Psoas muscle (tissue), 7 donors: ENCODE measurements at regions not wholly inside any gene's neighbourhood (a gene's known extent, or its start where the extent isn't known, plus 50 kb on each side); places are given as distances from the start of the nearest gene placed in this dataset.
"Not testable (repeated sequence)": the region's sequence is repeated elsewhere in the genome, so short reads cannot be mapped to it uniquely, and the experiment has no call there.

ENCODE experiments used
- ATAC-seq, 4 donors: fragments of 200-7000 bp; cut with Tn5 transposase; one replicate each; pipeline ENCODE4 v1.9.1; 2020; ENCODE audit warnings: moderate library complexity in 3 of 4, mild to moderate bottlenecking in 2 of 4
- DNase-seq, 2 donors: peaks; one replicate each; pipeline ENCODE4 v3.0.0-alpha.2; 2020
- H3K27ac ChIP-seq: fragments of 200-600 bp; one replicate; pipeline ENCODE4 v1.8.0; 2022
- H3K27me3 ChIP-seq, 3 donors: fragments of 200-600 bp in 1 of 3; one replicate each; pipeline versions ENCODE4 v1.6.1 to v1.8.0; 2013 to 2022; ENCODE audit warnings: low read length in 2 of 3, mild to moderate bottlenecking in 2 of 3, moderate library complexity in 1 of 3; ENCODE audit not compliant: insufficient read depth in 3 of 3
- H3K36me3 ChIP-seq, 2 donors: fragments of 200-600 bp in 1 of 2; one replicate each; pipeline versions ENCODE4 v1.6.1 to v1.8.0; 2013 to 2022; ENCODE audit warnings: low read depth in 1 of 2, mild to moderate bottlenecking in 1 of 2, moderate library complexity in 1 of 2; ENCODE audit not compliant: insufficient read depth in 1 of 2
- H3K4me1 ChIP-seq: fragments of 200-600 bp; one replicate; pipeline ENCODE4 v1.8.0; 2022
- H3K4me3 ChIP-seq: fragments of 200-600 bp; one replicate; pipeline ENCODE4 v1.8.0; 2022; ENCODE audit warnings: mild to moderate bottlenecking
- H3K9me3 ChIP-seq: fragments of 200-600 bp; one replicate; pipeline ENCODE4 v1.8.0; 2022
- CTCF ChIP-seq: fragments of 200-600 bp; IDR thresholded peaks from one replicate; pipeline ENCODE4 v1.8.0; 2022; ENCODE audit warnings: antibody characterized with exemption
- WGBS, 3 donors: extraction: QIAGEN DNeasy Blood & Tissue Kit; methylation state at CpG; one replicate each; pipeline versions ENCODE4 v1.1.6 to v1.1.7; 2013; 5-methylcytosine and 5-hydroxymethylcytosine counted together
- intact Hi-C, 2 donors: fragments of 100-400 bp; cut with DNase I; formaldehyde crosslinking; loops; one replicate each; pipeline versions ENCODE4 v1.11.0 to v1.14.2; 2022
- donor health status: healthy with polysubstance abuse.
- donor health status: DM: no; HTN: no; CAD: no; lungs with moderate emphysema.
- donor health status: Bipolar disorder and iron deficiency.
- donor health status: healthy.
- donor health status: DM: yes; HTN: yes; CAD: no.
- donor health status: DM: no; HTN: no; CAD: no.
- donor health status: DM: yes; HTN: yes; CAD: no.

GRCh38 chr19:33866696-33867095 lies 70.0 kb downstream of the KCTD15 start:
- no peak for ATAC-seq
- DNase-seq, result no peak
- H3K9me3 ChIP-seq, result no peaks in the 10 kb centered on the region
- no peaks in the 10 kb centered on the region for H3K4me1 ChIP-seq
- H3K27ac ChIP-seq, result no peak overlapping the region
- TF ChIP-seq CTCF, result no peak
- no peak overlapping the region for H3K4me3 ChIP-seq
- 80 to 92% (median 81%) methylated on average over 5 of the region's 5 CpGs for WGBS, 3 donors
- intact Hi-C loops, result no loop called here
- H3K36me3 ChIP-seq, result no peaks in the 10 kb centered on the region
- H3K27me3 ChIP-seq, result peaks cover 0 to 18% (median 2%) of the 10 kb centered on the region in 3 donors

GRCh38 chr19:33868076-33868735 lies 71.5 kb downstream of the KCTD15 start:
- peak overlapping the region; percentile 20 for H3K4me3 ChIP-seq
- intact Hi-C loops, result no loop called here
- no peaks in the 10 kb centered on the region for H3K9me3 ChIP-seq
- DNase-seq, result no peak
- H3K27ac ChIP-seq, result no peak overlapping the region
- peaks cover 0 to 18% (median 2%) of the 10 kb centered on the region in 3 donors for H3K27me3 ChIP-seq
- no peaks in the 10 kb centered on the region for H3K4me1 ChIP-seq
- 20 to 28% (median 21%) methylated on average over 17 of the region's 17 CpGs for WGBS, 3 donors
- H3K36me3 ChIP-seq, result no peaks in the 10 kb centered on the region
- peak in 1 of 4 donors; percentile 7 for ATAC-seq
- TF ChIP-seq CTCF, result no peak

- Histone ChIP-seq H3K4me3 (peak overlapping the region; percentile 20), H3K9me3 (no peaks in the 10 kb centered on the region), H3K36me3 (no peaks in the 10 kb centered on the region), H3K27ac (no peak overlapping the region), H3K4me1 (no peaks in the 10 kb centered on the region), H3K27me3 (peaks cover 0 to 18% (median 2%) of the 10 kb centered on the region in 3 donors)
- no peak for TF ChIP-seq CTCF
- 15 to 17% (median 17%) methylated on average over 21 of the region's 21 CpGs for WGBS, 3 donors
- ATAC-seq, result peak in 3 of 4 donors; percentile 62 to 90 (median 63)
- intact Hi-C loops, result no loop called here
- DNase-seq, result peak in 1 of 2 donors; percentile 37
These were observed 72.2 kb downstream of the KCTD15 start for GRCh38 chr19:33868788-33869412.

GRCh38 chr19:33870298-33870932 lies 73.7 kb downstream of the KCTD15 start:
- DNase-seq, H3K4me3 ChIP-seq, ATAC-seq, H3K4me1 ChIP-seq, intact Hi-C loops, H3K36me3 ChIP-seq, H3K9me3 ChIP-seq, H3K27ac ChIP-seq: not testable (repeated sequence)
- WGBS, 3 donors, result 80 to 96% (median 88%) methylated on average over 1 of the region's 1 CpG
- peaks cover 0 to 10% (median 2%) of the 10 kb centered on the region in 3 donors for H3K27me3 ChIP-seq

- intact Hi-C loops, result no loop called here
- no peak for TF ChIP-seq CTCF
- 93 to 98% (median 93%) methylated on average over 3 of the region's 3 CpGs for WGBS, 3 donors
- Histone ChIP-seq H3K9me3 (no peaks in the 10 kb centered on the region), H3K27ac (no peak overlapping the region), H3K36me3 (no peaks in the 10 kb centered on the region), H3K4me3 (no peak overlapping the region), H3K27me3 (peaks cover 0 to 7% (median 2%) of the 10 kb centered on the region in 3 donors), H3K4me1 (no peaks in the 10 kb centered on the region)
- DNase-seq (no peak), ATAC-seq (no peak)
These were observed 74.9 kb downstream of the KCTD15 start for GRCh38 chr19:33871605-33872004.
